D721Med (cell line): ENCODE measurements at regions not wholly inside any gene's neighbourhood (a gene's known extent, or its start where the extent isn't known, plus 50 kb on each side); places are given as distances from the start of the nearest gene placed in this dataset.
"Not testable (repeated sequence)": the region's sequence is repeated elsewhere in the genome, so short reads cannot be mapped to it uniquely, and the experiment has no call there.

Experiments used
- DNase-seq: peaks from one replicate; pipeline ENCODE4 v3.0.0; 2011; ENCODE audit warnings: low spot score; ENCODE audit not compliant: insufficient read length
- FAIRE-seq: peaks from 2 replicates; lab custom pipeline; 2011; peaks lifted over from hg19 to GRCh38; lab: Jason Lieb, UNC
- TF ChIP-seq, protein P1 (sequence below): IDR thresholded peaks from 2 replicates; pipeline ENCODE4 v1.5.1; 2012; ENCODE audit warnings: mild to moderate bottlenecking, control low read depth; ENCODE audit not compliant: insufficient read depth; ENCODE audit errors: missing control alignments

DNA sequence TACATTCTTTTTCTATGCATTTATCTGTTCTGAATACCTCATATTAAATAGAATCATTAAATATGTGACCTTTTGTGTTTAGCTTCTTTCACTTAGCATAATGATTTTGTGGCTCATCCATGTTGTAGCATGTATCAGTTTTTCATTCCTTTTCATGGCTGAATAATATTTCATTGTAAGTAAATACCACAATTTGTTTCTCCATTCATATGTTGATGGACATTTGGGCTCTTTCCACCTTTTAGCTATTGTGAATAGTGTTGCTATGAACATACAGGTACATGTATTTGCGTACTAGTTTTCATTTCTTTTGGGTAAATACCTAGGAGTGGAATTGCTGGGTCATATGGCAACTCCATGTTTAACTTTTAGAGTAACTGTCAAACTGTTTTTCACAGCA is 85.1 kb downstream of the GNL3L start:
- DNase-seq: no peak
- no peak for FAIRE-seq
- TF ChIP-seq, protein P1, sequence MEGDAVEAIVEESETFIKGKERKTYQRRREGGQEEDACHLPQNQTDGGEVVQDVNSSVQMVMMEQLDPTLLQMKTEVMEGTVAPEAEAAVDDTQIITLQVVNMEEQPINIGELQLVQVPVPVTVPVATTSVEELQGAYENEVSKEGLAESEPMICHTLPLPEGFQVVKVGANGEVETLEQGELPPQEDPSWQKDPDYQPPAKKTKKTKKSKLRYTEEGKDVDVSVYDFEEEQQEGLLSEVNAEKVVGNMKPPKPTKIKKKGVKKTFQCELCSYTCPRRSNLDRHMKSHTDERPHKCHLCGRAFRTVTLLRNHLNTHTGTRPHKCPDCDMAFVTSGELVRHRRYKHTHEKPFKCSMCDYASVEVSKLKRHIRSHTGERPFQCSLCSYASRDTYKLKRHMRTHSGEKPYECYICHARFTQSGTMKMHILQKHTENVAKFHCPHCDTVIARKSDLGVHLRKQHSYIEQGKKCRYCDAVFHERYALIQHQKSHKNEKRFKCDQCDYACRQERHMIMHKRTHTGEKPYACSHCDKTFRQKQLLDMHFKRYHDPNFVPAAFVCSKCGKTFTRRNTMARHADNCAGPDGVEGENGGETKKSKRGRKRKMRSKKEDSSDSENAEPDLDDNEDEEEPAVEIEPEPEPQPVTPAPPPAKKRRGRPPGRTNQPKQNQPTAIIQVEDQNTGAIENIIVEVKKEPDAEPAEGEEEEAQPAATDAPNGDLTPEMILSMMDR: no peak

DNA sequence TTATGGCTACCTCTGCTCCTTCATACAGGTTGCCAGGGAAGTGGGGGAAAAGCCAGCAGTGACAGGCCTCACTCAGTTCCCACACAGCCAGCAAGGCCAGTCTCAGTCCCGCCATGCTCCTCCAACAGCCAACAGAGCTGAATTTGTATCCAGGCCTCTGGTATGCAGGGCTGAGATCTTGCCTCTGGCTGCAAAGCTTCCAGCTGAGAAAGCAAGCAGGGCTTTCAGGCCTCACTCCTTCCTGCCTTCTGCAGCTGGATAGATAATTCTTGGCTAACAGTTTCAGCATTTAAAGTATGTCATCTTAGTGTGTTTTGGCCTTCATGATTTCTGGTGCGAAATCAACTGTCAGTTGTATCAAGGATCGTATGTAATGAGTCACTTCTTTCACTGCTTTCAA is 103.6 kb downstream of the GNL3L start:
- TF ChIP-seq, protein P1: no peak
- FAIRE-seq (no peak), DNase-seq (no peak)

DNA sequence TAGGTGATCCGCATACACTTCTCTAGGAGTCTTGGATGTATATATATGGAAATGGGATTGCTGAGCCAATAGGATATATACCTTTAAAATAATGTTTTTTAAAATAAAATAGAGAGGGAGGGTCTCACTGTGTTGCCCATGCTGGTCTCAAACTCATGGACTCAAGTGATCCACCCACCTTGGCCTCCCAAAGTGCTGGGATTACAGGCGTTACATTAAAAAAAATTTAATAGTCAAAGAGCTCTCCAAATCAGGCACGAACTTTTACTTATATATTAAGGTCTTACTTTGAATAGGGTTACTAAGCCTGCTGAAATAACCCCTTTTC is 109.0 kb downstream of the GNL3L start:
- TF ChIP-seq, protein P1: no peak
- no peak for FAIRE-seq
- DNase-seq: no peak

DNA sequence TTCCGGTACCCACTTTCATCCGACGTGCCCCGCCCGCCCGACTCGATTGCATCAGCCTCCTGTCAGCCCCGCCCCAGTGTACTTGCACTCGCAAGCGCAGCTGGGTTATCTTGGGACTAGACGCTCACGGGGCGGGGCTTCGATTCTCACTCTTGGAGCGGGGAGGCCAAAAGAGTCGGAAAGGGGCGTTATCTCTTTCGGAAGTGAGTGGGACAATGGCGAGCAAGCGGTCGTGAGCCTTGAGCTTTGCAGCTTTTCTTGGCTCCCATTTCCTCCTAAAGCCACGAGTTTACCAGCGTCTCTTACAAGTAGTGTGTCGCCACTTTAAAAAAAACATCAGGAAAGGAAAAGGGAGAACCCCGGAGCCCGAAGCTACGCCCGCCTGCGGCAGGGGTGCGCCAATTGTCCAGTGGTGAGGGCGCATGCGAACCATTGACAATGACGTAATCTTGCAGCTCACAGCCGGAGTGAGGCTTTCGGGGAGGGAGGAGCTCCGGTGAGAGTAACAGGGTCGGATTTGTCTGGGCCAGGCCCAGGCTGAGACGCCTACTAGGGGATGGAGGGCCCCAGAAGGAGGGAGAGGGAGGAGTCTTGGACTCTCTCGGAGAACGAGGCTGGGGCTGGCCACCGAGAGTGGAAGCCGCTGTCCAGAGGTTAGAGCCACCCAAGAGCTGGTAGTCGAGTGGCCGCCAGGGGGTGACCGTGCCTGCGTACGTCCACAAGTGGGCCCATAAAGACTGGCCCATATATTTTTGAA is 109.5 kb downstream of the GNL3L start:
- no peak for FAIRE-seq
- TF ChIP-seq, protein P1: peak; percentile 38
- peak; percentile 34 for DNase-seq

DNA sequence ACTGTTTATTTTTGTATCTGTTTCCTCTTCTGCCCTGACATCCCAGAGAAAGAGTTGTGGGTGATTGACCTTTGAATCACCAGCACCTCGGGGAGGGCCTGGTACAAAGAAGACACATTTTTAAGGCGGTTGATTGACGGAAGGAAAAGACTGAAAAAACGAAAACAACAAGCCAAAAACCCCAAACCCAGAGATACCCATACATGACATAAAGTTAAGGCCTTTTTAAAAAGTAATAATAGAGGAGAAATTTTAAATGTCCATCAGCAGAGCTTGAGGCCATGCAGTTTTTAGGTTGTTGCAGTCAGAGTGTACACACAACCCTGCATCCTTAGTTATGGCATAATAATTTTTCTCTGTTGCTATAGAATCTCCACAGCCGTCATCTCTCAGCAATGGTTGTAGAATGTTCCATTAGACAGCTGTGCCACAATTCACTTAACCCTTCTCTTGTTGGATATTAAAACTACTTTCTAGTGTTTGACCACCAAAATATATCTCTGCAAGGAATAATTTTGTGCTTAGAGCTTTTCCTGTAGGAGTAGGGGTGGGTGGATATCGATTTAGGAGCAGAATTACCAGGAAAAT is 110.2 kb downstream of the GNL3L start:
- TF ChIP-seq, protein P1: no peak
- DNase-seq (no peak), FAIRE-seq (no peak)

DNA sequence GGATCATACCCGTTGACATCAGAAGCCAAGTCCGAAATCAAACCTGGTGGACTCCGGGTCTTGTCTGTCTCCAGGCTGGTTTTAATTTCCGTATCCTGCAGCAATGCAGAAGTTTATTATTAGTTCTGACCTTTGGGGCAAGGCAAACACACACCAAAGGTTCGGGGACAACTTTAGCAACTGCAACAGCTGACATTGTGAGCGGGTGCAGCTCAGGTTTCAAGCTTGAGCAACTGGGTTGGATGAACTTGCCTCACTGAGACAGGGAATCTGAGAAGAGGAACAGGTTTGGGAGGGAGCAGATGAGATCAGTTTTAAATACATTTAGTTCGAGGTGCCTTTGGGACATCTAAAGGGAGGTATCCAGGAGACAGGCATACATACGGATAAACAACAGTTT is 110.7 kb downstream of the GNL3L start:
- TF ChIP-seq, protein P1: no peak
- no peak for DNase-seq
- no peak for FAIRE-seq

DNA sequence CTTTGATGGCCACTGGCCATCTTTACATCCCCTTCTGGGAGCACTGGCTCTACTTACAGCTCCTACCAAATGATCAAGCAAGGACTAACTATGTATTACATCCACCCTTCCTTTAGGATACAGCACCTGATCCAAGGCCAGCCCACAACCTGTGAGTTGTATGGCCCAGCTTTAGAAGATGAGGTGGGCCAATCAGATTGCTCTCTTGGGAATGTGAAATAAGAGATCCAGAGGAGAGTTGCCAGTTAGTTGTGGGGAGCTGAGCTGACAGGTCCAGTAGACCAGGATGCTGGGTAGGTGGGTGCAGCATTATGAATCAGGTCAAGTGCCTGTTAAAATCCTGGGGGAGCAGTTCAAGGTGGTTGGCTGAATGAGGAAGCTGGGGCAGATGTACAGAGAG is 111.5 kb downstream of the GNL3L start:
- TF ChIP-seq, protein P1: no peak
- DNase-seq (no peak), FAIRE-seq (no peak)

DNA sequence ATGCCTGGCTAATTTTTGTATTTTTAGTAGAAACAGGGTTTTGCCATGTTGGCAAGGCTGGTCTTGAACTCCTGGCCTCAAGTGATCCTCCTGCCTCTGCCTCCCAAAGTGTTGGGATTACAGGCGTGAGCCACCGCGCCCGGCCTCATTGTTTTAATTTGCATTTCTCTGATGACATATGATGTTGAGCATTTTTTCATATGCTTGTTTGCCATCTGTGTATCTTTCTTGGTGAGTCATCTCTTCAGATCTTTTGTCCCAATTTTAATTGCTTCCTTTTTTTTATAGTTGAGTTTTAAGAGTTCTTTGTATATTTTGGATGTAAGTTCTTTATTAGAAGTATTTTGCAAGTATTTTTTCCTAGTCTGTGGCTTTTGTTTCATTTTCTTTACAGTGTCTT is 117.6 kb downstream of the GNL3L start:
- FAIRE-seq, DNase-seq: not testable (repeated sequence)
